NOMO-1 treated with dmso at 0.1 percent for 144 hours (cell line): ENCODE measurements at regions not wholly inside any gene's neighbourhood (a gene's known extent, or its start where the extent isn't known, plus 50 kb on each side); places are given as distances from the start of the nearest gene placed in this dataset.

ENCODE experiments used
- DNase-seq: peaks from one replicate; lab custom pipeline; 2025; ENCODE audit not compliant: unreplicated experiment; lab: John Stamatoyannopoulos, UW

DNA sequence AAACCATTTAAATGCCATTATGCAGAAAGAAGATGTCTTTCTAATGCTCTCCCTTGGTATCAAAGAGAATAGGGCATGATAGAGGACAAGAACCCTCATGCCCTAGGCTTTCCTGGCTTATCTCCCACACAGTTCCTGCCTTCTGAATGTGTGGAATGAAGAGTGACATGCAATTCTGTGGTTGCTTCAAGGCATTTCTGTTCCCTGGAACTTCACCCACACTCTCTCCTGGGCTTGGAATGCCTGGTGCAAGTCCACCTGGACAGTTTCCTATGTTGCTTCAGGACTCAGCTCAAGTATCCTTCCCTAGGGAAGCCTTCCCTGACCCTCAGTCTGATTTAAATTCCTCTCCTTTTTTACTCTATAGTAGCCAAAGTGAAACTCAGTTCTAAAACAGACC lies 53.8 kb upstream of the DRD2 start:
- no peak for DNase-seq

DNA sequence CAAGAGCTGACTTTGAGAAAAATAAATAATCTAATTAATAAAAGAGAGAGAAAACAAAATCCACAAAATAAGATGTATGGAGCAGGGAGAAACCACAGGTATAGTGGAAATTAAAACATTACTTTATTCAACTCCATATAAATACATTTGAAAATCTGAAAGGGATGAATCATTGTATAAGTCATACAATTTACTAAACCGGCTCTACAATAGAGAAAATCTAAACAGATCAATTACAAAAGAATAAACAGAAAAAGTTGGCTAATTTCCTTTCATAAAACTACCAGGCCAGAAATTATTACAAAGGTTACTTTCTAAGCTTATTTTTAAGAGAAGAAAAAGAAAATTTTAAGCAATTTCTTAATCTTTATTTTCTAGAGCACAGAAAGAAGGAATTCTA lies 51.3 kb upstream of the DRD2 start:
- DNase-seq: no peak
